B cell (primary cell): ENCODE measurements at regions not wholly inside any gene's neighbourhood (a gene's known extent, or its start where the extent isn't known, plus 50 kb on each side); places are given as distances from the start of the nearest gene placed in this dataset.

ENCODE experiments used
- ATAC-seq: fragments of 200-7000 bp; cut with Tn5 transposase; one replicate; pipeline ENCODE4 v1.10.0; 2021; ENCODE audit warnings: low read depth, mild to moderate bottlenecking, moderate number of reproducible peaks, moderate library complexity
- CTCF ChIA-PET: fragments of 350-600 bp; sonication (Branson Sonifier 250); formaldehyde crosslinking; loops from one replicate; lab custom pipeline; 2021; ENCODE audit warnings: antibody characterized with exemption, inconsistent platforms; lab: Charles Lee
- POLR2A ChIA-PET: fragments of 350-600 bp; sonication (Branson Sonifier 250); formaldehyde crosslinking; loops from one replicate; lab custom pipeline; 2021; ENCODE audit warnings: antibody characterized with exemption; lab: Charles Lee
- DNase-seq: peaks from one replicate; pipeline ENCODE4 v3.0.0; 2013
- H2AFZ ChIP-seq: 2 replicates; pipeline ENCODE4 v1.6.1; 2012; ENCODE audit warnings: mild to moderate bottlenecking, low read depth, low read length; ENCODE audit not compliant: insufficient read depth, poor library complexity, severe bottlenecking
- H3K27ac ChIP-seq, 2 donors: 1 replicate in 1 of 2; 2 replicates in 1 of 2; pipeline ENCODE4 v1.5.1; 2012 to 2013; ENCODE audit warnings: low read length in 2 of 2, mild to moderate bottlenecking in 2 of 2, moderate library complexity in 1 of 2
- H3K27me3 ChIP-seq, 4 experiments: fragments of 200-600 bp in 1 of 4; sonication (generic) in 1 of 4; replicated peaks in 1 of 4; 1 replicate in 2 of 4; 2 replicates in 2 of 4; pipeline versions ENCODE4 v1.6.1 to v1.7.0; 2013 to 2016; ENCODE audit warnings: low read length in 3 of 4, mild to moderate bottlenecking in 2 of 4, mixed read lengths in 1 of 4, moderate library complexity in 1 of 4; ENCODE audit not compliant: insufficient read depth in 4 of 4, control insufficient read depth in 3 of 4; ENCODE audit errors: control extremely low read depth in 1 of 4
- H3K36me3 ChIP-seq, 2 experiments: replicated peaks in 1 of 2; 1 replicate in 1 of 2; 2 replicates in 1 of 2; pipeline versions ENCODE4 v1.6.1 to v1.7.1; 2013; ENCODE audit warnings: low read length in 1 of 2; ENCODE audit not compliant: insufficient read depth in 2 of 2, control insufficient read depth in 1 of 2; ENCODE audit errors: control extremely low read depth in 1 of 2, extremely low read depth in 1 of 2
- H3K4me1 ChIP-seq, 2 donors: fragments of 200-600 bp in 1 of 2; sonication (generic) in 1 of 2; 1 replicate in 1 of 2; 2 replicates in 1 of 2; pipeline versions ENCODE4 v1.5.1 to v1.6.1; 2013 to 2017; ENCODE audit warnings: low read length in 2 of 2; ENCODE audit not compliant: control insufficient read depth in 2 of 2, insufficient read depth in 2 of 2
- H3K4me2 ChIP-seq: replicated peaks from 2 replicates; pipeline ENCODE3; 2012; ENCODE audit warnings: mild to moderate bottlenecking, low read depth, low read length; ENCODE audit not compliant: poor library complexity, severe bottlenecking
- H3K4me3 ChIP-seq, 5 experiments: fragments of 200-600 bp in 1 of 5; sonication (generic) in 1 of 5; 1 replicate in 3 of 5; 2 replicates in 2 of 5; pipeline versions ENCODE4 v1.5.1 to v1.7.0; 2011 to 2016; ENCODE audit warnings: low read length in 4 of 5, mild to moderate bottlenecking in 4 of 5, low read depth in 2 of 5, control low read depth in 1 of 5, moderate library complexity in 1 of 5; ENCODE audit not compliant: insufficient read depth in 1 of 5; ENCODE audit errors: control extremely low read depth in 1 of 5, extremely low read depth in 1 of 5
- H3K79me2 ChIP-seq: fragments of 200-600 bp; sonication (generic); one replicate; pipeline ENCODE4 v1.6.0; 2016; ENCODE audit warnings: low read length; ENCODE audit not compliant: control insufficient read depth, insufficient read depth
- H3K9ac ChIP-seq: fragments of 200-600 bp; sonication (generic); 2 replicates; pipeline ENCODE4 v1.6.1; 2017; ENCODE audit warnings: mild to moderate bottlenecking, low read length, moderate library complexity
- H3K9me3 ChIP-seq, 3 donors: one replicate each; pipeline versions ENCODE4 v1.6.1 to v1.7.1; 2013; ENCODE audit warnings: low read length in 2 of 3; ENCODE audit not compliant: control insufficient read depth in 2 of 3, insufficient read depth in 1 of 3; ENCODE audit errors: control extremely low read depth in 1 of 3
- H4K20me1 ChIP-seq: 2 replicates; pipeline ENCODE4 v1.6.0; 2012; ENCODE audit warnings: mild to moderate bottlenecking, low read length; ENCODE audit not compliant: insufficient read depth, control insufficient read depth, poor library complexity, severe bottlenecking
- H3K27ac Mint-ChIP-seq: one replicate; pipeline ENCODE4 v1.8.0; 2021; ENCODE audit warnings: mixed read lengths
- H3K27me3 Mint-ChIP-seq: one replicate; pipeline ENCODE4 v1.8.0; 2021; ENCODE audit warnings: mixed read lengths
- H3K4me1 Mint-ChIP-seq: one replicate; pipeline ENCODE4 v1.8.0; 2021; ENCODE audit warnings: mixed read lengths
- H3K4me3 Mint-ChIP-seq: one replicate; pipeline ENCODE4 v1.8.0; 2021; ENCODE audit warnings: mixed read lengths
- H3K9me3 Mint-ChIP-seq: one replicate; pipeline ENCODE4 v1.8.0; 2022; ENCODE audit warnings: mixed read lengths; ENCODE audit not compliant: insufficient read depth
- CTCF ChIP-seq: fragments of 200-600 bp; IDR thresholded peaks from one replicate; pipeline ENCODE4 v1.8.0; 2022; ENCODE audit warnings: antibody characterized with exemption, mild to moderate bottlenecking
- EZH2 ChIP-seq: IDR thresholded peaks from 2 replicates; pipeline ENCODE4 v1.6.1; 2012; ENCODE audit warnings: borderline replicate concordance, low read depth, mild to moderate bottlenecking, moderate library complexity, low read length; ENCODE audit not compliant: insufficient read depth, poor library complexity, severe bottlenecking
- WGBS: methylation state at CpG from one replicate; pipeline ENCODE4 v1.1.5; 2013; ENCODE audit warnings: missing lambda C conversion rate; ENCODE audit not compliant: insufficient coverage; 5-methylcytosine and 5-hydroxymethylcytosine counted together
- intact Hi-C: fragments of 100-400 bp; cut with micrococcal nuclease; formaldehyde crosslinking; loops from one replicate; pipeline ENCODE4 v1.10.0; 2022

GRCh38 chr20:9945408-9945807 lies 89.4 kb upstream of the ANKEF1 start:
- no peak overlapping the region for H3K4me2 ChIP-seq
- POLR2A ChIA-PET = no interaction called here
- ATAC-seq (no peak), DNase-seq (no peak)
- no peak overlapping the region for H2AFZ ChIP-seq
- no peaks in the 10 kb centered on the region for H3K4me1 Mint-ChIP-seq
- H3K4me3 Mint-ChIP-seq = no peak overlapping the region
- WGBS = no CpG with 5 or more reads among the region's 1 CpG
- CTCF ChIA-PET = no interaction called here
- no peaks in the 10 kb centered on the region for H3K9me3 ChIP-seq
- no peak overlapping the region for H3K9ac ChIP-seq
- TF ChIP-seq CTCF (no peak), EZH2 (no peak)
- no peaks in the 10 kb centered on the region for H4K20me1 ChIP-seq
- no peak overlapping the region for H3K4me3 ChIP-seq
- no peaks in the 10 kb centered on the region for H3K9me3 Mint-ChIP-seq
- intact Hi-C loops = no loop called here
- H3K27ac Mint-ChIP-seq = no peak overlapping the region
- peaks cover 0 to 4% (median 0%) of the 10 kb centered on the region in 4 experiments for H3K27me3 ChIP-seq
- H3K4me1 ChIP-seq = no peaks in the 10 kb centered on the region
- no peaks in the 10 kb centered on the region for H3K36me3 ChIP-seq
- H3K27ac ChIP-seq = no peak overlapping the region
- H3K79me2 ChIP-seq = no peaks in the 10 kb centered on the region
- H3K27me3 Mint-ChIP-seq = peaks cover 2% of the 10 kb centered on the region

- Histone ChIP-seq H3K27ac (no peak overlapping the region), H3K9me3 (no peaks in the 10 kb centered on the region), H3K9ac (no peak overlapping the region), H3K4me3 (no peak overlapping the region), H3K27me3 (peaks cover 0 to under 1% (median 0%) of the 10 kb centered on the region in 4 experiments), H2AFZ (no peak overlapping the region), H3K4me1 (no peaks in the 10 kb centered on the region), H3K4me2 (no peak overlapping the region), H4K20me1 (no peaks in the 10 kb centered on the region), H3K36me3 (no peaks in the 10 kb centered on the region), H3K79me2 (no peaks in the 10 kb centered on the region)
- no peaks in the 10 kb centered on the region for H3K4me1 Mint-ChIP-seq
- ATAC-seq (no peak), DNase-seq (no peak)
- no peaks in the 10 kb centered on the region for H3K9me3 Mint-ChIP-seq
- ChIA-PET CTCF (no interaction called here), POLR2A (no interaction called here)
- TF ChIP-seq CTCF = no peak
- no peak for TF ChIP-seq EZH2
- no peak overlapping the region for H3K27ac Mint-ChIP-seq
- intact Hi-C loops = no loop called here
- no CpG with 5 or more reads among the region's 4 CpGs for WGBS
- peaks cover 4% of the 10 kb centered on the region for H3K27me3 Mint-ChIP-seq
- H3K4me3 Mint-ChIP-seq = no peak overlapping the region
Measured at GRCh38 chr20:9942736-9943135, 92.1 kb upstream of the ANKEF1 start.
